GM23248 (cell line): ENCODE measurements at regions not wholly inside any gene's neighbourhood (a gene's known extent, or its start where the extent isn't known, plus 50 kb on each side); places are given as distances from the start of the nearest gene placed in this dataset.

Experiments used
- EZH2 ChIP-seq: fragments of 200-600 bp; sonication (generic); IDR thresholded peaks from 2 replicates; pipeline ENCODE4 v1.6.1; 2018; ENCODE audit warnings: antibody characterized with exemption, mild to moderate bottlenecking; ENCODE audit not compliant: insufficient read depth, poor library complexity, severe bottlenecking
- EZH2phosphoT487 ChIP-seq: fragments of 200-600 bp; sonication (generic); IDR thresholded peaks from 2 replicates; pipeline ENCODE4 v1.6.1; 2018; ENCODE audit warnings: antibody characterized with exemption, moderate library complexity, mild to moderate bottlenecking, low read depth; ENCODE audit not compliant: insufficient read depth

GRCh38 chr9:7415836-7416235, 383.7 kb downstream of the DMAC1 start:
- TF ChIP-seq EZH2phosphoT487, result no peak
- no peak for TF ChIP-seq EZH2
